MG63 (cell line): ENCODE measurements at regions not wholly inside any gene's neighbourhood (a gene's known extent, or its start where the extent isn't known, plus 50 kb on each side); places are given as distances from the start of the nearest gene placed in this dataset.

Source experiments
- DNase-seq: peaks from one replicate; pipeline ENCODE4 v3.0.0-alpha.2; 2020
- H3K27me3 ChIP-seq: fragments of 250-450 bp; sonication (Bioruptor Pico); 2 replicates; pipeline ENCODE4 v1.5.1; 2020; ENCODE audit warnings: mild to moderate bottlenecking, moderate library complexity
- H3K36me3 ChIP-seq: fragments of 250-450 bp; sonication (Bioruptor Pico); 2 replicates; pipeline ENCODE4 v1.5.1; 2020; ENCODE audit warnings: mild to moderate bottlenecking, moderate library complexity
- H3K4me3 ChIP-seq: fragments of 250-450 bp; sonication (Bioruptor Pico); 2 replicates; pipeline ENCODE4 v1.5.1; 2020; ENCODE audit warnings: mild to moderate bottlenecking, moderate library complexity
- H3K9me3 ChIP-seq: fragments of 250-450 bp; sonication (Bioruptor Pico); 2 replicates; pipeline ENCODE4 v1.5.1; 2020; ENCODE audit warnings: mild to moderate bottlenecking, moderate library complexity

DNA sequence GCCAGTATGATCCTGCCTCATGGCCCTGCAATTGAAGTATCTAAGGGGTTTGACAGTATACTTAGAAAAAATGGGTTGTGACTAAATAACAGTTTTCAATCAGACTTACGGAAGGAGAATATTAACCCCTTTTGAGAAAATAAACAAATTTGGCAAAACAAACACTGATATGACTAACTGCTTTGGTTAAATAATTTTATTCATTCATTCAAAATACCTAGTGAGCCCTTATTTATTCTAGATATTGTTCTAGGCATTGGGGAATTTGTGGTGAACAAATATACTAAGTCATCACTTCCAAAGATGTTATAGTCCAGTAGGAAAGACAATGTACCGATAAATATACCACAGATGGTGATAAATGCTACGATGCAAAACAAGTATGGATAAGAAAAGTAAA, 358.7 kb downstream of the TGFB2 start:
- Histone ChIP-seq H3K27me3 (no peaks in the 10 kb centered on the region), H3K9me3 (no peaks in the 10 kb centered on the region), H3K4me3 (no peak overlapping the region), H3K36me3 (no peaks in the 10 kb centered on the region)
- no peak for DNase-seq

DNA sequence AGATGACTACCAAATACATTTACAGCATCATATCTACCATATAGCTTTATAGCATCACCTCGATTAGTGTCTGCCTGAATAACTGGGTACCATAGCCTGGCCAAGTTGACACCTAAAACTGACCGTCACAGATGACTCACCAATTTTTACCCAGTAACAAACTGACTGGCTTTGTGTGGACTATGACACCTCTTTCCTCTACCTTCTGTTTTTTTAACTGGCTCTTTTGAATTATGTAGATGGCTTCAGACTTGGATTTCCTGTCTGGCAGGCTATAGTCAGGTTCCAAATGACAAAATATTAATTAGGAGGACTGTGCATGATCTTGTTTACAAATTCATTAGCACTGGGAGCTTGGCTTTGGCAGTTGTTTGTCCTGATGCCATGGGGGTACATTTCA, 360.3 kb downstream of the TGFB2 start:
- DNase-seq, result no peak

DNA sequence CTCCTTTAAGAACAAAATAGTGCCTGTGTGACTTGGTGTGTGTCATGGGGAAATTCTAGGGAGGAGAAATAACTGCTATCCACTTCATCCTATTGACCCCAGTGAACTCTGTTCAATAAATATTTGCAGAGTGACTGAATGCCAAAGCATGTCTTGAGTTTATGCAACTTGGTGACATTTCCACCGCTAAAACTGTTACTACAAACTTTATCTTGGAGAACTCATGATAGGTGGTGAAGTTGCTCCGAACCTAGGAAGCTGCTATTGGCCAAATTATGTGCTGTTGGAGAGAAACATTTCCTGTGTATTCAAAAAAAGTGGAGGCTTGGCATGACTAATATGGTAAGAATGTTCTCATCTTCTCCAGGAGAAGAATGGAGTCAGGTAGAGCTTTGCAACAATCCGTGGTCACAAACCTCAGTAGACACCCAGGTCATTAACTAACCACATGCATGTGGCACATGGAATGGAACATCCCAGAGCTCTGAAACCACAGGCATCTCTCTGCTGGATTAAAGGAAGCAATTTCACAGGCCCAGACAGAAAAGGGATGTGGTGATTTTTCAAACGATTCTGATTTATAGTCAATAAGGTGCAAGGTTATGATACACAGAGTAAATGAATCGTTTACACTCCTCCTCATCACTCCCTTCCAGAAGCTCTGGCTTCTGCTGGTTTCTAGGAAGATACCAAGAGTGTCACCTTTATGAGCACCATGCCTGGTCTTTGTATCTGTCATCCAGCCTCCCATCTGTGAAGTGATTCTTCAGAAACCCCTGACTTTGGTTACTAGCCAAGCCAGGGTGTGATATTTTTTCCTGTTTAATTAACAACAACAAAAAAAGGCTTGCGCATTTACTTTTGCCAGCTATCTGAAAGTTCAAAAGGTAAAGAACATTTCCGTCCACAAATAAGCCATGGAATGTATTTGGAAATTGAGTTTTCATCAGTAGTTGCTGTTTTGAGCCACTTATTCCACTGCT, 361.1 kb downstream of the TGFB2 start:
- DNase-seq, result peak; percentile 43
- Histone ChIP-seq H3K9me3 (no peaks in the 10 kb centered on the region), H3K36me3 (no peaks in the 10 kb centered on the region), H3K4me3 (no peak overlapping the region), H3K27me3 (no peaks in the 10 kb centered on the region)

More for the DNA sequence above, 360.3 kb downstream of the TGFB2 start:
- H3K9me3 ChIP-seq, result no peaks in the 10 kb centered on the region
- no peak overlapping the region for H3K4me3 ChIP-seq
- H3K36me3 ChIP-seq, result no peaks in the 10 kb centered on the region
- no peaks in the 10 kb centered on the region for H3K27me3 ChIP-seq

DNA sequence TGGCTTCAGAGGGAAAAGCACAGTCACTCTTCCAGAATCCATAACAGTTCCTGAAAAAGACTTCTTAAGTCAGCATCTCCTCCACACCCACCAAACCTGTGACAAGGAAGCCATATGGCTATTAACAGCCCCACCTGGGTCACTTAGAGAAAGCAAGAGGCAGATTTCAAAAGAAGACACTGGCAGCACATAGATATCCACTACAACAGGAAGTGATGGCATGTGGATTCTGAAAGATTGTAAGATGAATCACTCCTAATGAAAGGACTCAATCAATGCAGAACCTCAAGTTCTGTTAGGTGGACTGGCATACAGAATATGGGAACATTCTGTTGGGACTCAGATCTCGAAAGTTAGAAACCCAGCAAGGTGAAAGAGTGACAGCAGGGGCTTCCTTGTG, 365.9 kb downstream of the TGFB2 start:
- Histone ChIP-seq H3K36me3 (no peaks in the 10 kb centered on the region), H3K4me3 (no peak overlapping the region), H3K27me3 (no peaks in the 10 kb centered on the region), H3K9me3 (no peaks in the 10 kb centered on the region)
- DNase-seq, result no peak

DNA sequence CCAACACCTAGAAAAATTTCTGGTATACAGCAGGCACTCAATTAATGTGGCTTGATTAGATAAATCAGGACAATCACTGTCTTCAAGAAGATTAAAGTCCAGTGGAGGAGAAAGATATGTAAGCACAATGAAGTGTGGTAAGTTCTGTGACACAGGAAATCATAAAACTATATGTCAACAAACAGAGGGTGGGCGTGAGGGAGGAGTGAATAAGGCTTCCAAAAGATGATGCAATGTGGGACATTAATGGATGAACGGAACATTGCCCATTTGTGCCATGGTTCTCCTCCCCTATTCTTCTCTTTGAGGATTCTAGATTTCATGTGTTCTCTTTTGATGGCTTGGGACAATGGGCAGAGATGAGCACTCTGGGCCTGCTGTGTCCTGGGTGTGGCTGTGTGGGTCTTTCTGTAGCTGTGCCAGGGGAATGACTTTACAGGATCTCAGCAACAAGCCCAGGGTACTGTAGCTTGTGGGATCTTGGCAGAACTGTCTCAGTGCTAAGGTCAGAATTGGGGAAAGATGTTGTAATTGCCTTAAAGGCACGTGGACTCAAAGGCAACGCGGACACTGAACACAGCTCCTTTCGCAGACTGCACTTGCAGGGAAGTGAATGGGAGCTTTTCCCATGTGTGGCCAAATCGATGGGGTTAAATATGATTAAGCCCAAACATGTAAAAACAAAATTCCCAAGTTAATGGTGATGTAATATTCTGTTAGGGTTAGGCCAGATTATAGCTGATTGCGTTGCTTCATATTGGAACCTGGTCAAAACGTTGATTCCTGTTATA, 366.9 kb downstream of the TGFB2 start:
- peak; percentile 37 for DNase-seq
- Histone ChIP-seq H3K36me3 (no peaks in the 10 kb centered on the region), H3K9me3 (no peaks in the 10 kb centered on the region), H3K4me3 (no peak overlapping the region), H3K27me3 (no peaks in the 10 kb centered on the region)

DNA sequence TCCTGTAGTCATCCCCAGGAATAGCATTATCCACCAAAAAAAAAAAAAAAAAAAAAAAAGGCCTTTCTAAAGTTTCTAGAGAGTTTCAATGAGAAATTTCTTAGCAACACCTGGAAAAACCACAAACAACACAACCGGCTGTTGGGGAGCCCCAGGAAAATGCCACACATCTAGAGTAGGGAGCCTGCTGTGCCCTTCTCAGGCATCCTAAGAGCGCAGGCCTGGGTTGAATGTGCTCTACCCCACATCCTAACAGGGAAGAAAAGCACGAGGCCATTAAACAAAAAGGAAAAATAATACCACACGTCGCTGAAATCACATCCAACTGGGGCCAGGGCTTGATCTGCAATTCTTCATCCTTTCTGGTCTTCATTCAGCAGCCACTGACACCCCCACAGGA, 367.5 kb downstream of the TGFB2 start:
- H3K27me3 ChIP-seq, result no peaks in the 10 kb centered on the region
- no peak overlapping the region for H3K4me3 ChIP-seq
- DNase-seq, result no peak
- no peaks in the 10 kb centered on the region for H3K36me3 ChIP-seq
- no peaks in the 10 kb centered on the region for H3K9me3 ChIP-seq

DNA sequence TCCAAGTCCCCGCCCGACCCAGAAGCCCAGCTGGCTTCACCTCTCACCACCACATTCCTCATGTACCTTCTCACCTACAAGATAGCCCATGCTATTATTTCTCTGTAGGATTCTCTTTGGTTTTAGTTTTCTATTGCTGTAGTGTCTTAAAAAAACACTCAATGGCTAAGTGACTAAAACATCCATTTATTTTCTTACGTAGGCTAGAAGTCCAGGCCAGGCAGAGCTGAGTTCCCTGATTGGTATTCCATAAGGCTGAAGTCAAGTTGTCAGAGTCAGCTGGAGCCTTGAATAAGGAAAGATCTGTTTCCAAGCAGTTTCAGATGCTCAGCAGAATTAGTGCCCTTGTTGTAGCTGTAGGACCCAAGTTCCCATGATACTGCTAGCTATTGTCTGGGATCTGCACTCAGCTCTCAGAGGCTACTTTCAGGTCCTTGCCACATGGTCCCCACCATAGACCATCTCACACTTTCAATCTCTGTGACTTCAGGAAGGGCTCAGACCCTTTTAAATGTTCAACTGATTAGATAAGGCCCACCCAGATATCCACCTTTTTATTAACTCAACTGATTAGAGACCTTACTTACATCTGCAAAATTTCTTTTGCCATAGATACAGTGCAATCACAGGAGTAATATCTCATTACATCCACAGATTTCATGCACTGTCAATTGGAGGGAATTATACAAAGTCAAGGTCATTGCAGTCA, 371.0 kb downstream of the TGFB2 start:
- Histone ChIP-seq H3K9me3 (no peaks in the 10 kb centered on the region), H3K36me3 (no peaks in the 10 kb centered on the region), H3K4me3 (no peak overlapping the region), H3K27me3 (no peaks in the 10 kb centered on the region)
- DNase-seq, result no peak

DNA sequence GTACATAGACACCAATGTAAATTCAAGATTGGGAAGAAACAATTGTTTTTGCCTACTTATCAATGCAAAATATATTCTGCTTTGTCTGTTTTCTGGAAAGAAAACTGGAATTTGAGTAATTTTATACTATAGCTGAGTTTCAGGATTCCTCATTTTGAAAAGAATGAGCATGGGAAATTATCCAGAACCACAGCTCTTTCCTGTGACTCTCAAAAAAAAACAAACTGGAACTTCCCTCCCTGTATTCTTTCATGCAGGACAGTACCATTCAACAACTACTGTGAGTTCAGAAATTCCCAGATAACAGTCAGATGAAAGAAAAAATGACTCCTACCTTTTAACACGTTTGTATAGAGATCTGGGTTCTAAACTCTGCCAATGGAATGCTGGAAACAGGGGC, 372.4 kb downstream of the TGFB2 start:
- Histone ChIP-seq H3K36me3 (no peaks in the 10 kb centered on the region), H3K9me3 (no peaks in the 10 kb centered on the region), H3K4me3 (no peak overlapping the region), H3K27me3 (no peaks in the 10 kb centered on the region)
- DNase-seq, result no peak

DNA sequence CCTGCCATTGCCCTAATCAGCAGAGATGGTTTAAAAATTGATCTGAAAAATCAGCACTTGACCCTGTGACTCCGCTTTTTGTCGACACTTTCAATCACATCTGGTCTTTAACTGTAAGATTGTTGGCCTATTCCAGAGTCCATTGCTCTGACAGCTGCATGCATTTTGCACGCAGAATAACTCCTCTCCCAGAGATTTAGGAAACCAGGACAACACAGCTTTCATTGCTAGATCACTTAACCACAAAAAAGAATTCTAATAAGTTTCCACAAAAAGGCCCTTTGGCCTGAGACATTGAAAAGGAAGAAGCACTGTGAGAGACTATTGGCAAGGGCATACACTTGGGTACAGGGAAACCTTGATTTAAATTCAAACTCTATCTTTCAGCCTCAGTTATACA, 373.1 kb downstream of the TGFB2 start:
- DNase-seq, result no peak
- H3K9me3 ChIP-seq, result no peaks in the 10 kb centered on the region
- no peaks in the 10 kb centered on the region for H3K36me3 ChIP-seq
- no peaks in the 10 kb centered on the region for H3K27me3 ChIP-seq
- no peak overlapping the region for H3K4me3 ChIP-seq

DNA sequence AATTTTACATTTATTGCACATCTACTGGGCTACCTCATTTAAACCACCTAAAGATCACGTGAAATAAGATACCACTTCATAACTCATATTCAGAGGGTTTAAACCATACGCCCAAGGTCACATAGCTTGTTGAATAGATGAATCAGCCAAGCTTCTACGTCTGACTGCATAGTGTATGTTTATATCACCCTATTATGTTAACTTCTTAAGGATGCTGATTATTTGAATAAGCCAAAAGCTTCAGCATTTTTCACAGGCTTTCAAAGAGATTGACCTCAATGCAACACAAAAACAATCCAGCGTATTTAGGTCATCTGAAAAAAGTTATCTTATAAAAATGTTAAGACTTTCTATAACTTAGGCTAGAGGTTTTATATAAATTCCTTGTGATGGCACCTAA, 373.8 kb downstream of the TGFB2 start:
- Histone ChIP-seq H3K9me3 (no peaks in the 10 kb centered on the region), H3K4me3 (no peak overlapping the region), H3K27me3 (no peaks in the 10 kb centered on the region), H3K36me3 (no peaks in the 10 kb centered on the region)
- no peak for DNase-seq

DNA sequence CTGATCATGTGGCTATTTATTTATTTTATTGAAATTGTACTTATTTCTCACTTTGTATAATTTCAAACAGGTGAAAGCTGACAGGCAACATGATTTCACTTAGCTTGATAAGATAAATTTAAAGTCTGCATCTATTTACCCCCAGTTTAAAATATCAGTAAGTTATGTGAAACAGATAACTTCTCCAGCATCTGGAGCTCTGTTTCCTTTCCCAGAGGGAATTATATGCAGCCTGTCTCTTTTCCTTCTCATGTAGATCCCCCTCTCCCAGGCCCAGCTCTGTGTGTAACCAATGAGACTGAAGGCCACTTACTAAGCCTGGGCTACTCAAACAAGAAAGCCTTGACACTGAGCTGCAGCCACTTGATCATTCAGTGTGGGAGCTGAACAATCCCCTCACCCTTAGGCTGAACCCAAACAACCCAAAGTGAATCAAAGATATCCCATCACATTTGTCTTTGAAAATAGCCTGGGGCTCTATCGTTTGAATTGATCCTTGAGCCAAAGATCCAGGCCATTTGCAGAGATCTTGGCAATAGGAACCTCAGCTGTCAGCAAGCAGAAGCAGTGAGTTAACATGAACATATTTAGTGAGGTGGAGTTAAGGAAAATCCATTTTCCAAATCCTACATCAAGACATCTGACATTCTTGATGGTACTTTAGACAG, 383.9 kb downstream of the TGFB2 start:
- H3K4me3 ChIP-seq, result no peak overlapping the region
- H3K27me3 ChIP-seq, result no peaks in the 10 kb centered on the region
- H3K36me3 ChIP-seq, result no peaks in the 10 kb centered on the region
- DNase-seq, result no peak
- H3K9me3 ChIP-seq, result no peaks in the 10 kb centered on the region

DNA sequence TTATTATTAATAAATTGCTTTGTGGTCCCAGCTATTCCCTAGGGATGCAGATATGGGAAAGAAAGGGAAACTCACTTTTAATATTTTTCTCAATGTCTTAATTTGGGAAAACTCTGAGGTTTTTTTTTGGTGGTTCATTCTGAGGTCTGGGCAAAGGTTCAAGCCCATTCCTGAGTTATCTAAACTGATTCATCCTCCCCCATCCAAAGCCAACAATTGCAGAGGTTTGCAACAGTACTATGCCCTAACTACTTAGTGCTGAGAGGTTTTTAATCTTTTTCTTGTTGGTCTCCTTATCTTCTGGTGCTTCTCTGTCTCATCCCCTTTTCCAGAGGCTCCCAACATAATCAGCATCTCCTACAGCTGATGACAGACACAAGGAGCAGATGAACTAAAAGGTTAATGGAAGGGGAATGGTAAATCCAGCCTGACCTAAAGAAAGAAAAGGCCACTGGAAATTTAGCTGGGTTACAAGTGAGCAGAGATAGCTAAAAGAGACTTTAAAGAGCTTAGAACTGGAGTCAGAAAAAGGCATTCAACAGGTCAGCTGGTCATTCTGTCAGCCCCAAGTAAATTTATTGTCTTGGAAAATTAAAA, 390.4 kb downstream of the TGFB2 start:
- no peaks in the 10 kb centered on the region for H3K36me3 ChIP-seq
- DNase-seq, result peak; percentile 43
- H3K27me3 ChIP-seq, result no peaks in the 10 kb centered on the region
- H3K4me3 ChIP-seq, result no peak overlapping the region
- no peaks in the 10 kb centered on the region for H3K9me3 ChIP-seq

DNA sequence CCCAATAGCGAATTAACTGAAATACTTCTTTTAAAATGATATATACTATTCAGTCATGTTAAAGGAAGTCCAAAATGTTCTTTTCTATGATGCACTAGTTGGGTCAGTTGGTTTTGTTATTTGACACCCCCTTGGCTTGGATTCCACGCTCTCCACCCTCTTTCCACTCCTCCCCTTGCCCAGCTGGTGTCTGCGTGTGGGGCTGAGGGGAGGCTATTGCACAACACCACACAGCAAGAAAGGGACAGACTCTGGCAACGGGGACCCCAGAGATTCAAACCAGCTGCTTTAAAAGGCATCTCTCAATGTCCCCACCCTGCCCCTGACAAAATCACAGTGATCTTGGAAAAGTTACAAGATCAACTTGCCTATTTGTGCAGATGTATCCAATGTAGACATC, 394.3 kb downstream of the TGFB2 start:
- no peak for DNase-seq
- Histone ChIP-seq H3K4me3 (no peak overlapping the region), H3K27me3 (no peaks in the 10 kb centered on the region), H3K36me3 (no peaks in the 10 kb centered on the region), H3K9me3 (no peaks in the 10 kb centered on the region)

DNA sequence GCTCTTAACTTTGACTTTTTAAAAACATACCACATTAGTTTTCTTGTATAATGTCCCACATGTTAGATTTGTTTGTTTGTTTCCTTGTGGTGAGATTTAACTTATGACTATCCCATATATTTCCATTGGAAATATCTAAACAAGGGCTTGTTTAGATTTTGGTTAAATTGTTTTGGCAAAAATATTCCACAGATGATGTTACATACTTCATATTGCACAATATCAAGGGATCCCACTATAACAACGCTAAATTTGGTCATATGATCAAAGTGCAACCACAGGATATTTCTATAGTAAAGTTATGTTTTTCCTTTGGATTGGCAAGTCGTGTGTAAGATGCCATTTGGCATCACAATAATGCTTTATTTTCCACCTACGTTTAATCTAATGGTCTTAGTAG, 396.7 kb downstream of the TGFB2 start:
- H3K36me3 ChIP-seq, result no peaks in the 10 kb centered on the region
- no peak for DNase-seq
- H3K4me3 ChIP-seq, result no peak overlapping the region
- H3K9me3 ChIP-seq, result peaks cover 8% of the 10 kb centered on the region; the same call in 1 of the 2 replicates
- no peaks in the 10 kb centered on the region for H3K27me3 ChIP-seq

DNA sequence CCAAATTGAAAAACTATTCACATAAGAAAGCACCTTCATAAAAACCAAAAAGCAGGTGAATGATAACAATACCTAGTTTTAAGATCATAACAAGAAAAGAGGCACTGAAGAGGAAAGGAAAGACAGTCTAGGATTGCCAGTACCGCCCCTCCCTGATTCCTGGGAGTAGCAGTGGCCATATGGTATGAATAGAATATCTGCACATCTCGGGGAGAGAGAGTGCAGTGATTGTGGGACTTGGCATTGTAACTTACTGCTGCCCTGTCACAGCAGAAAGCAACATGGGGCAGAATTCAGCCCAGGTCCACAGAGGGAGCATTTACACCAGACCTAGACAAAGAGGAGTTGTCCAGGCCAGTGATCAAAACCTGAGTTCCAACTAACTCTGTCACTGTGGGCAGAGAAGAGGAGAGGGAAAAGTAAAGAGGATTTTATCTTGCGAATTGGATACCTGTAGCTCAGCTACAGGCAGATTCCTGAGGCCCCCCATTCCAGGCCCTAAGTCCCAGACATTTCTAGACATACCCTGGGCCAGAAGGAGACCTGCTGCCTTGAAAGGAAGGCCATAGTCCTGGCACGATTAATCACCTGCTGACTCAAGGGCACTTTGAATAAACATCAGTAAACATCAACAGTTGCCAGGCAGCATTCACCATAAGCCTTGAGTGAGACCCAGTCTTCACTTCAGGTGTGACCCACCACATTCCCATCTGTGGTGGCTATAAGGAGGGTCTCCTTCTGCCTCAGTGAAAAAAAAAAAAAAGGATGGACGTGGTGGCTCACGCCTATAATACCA, 397.5 kb downstream of the TGFB2 start:
- no peaks in the 10 kb centered on the region for H3K27me3 ChIP-seq
- H3K9me3 ChIP-seq, result peaks cover 8% of the 10 kb centered on the region; the same call in 1 of the 2 replicates
- H3K36me3 ChIP-seq, result no peaks in the 10 kb centered on the region
- no peak overlapping the region for H3K4me3 ChIP-seq
- peak; percentile 29 for DNase-seq
